SKM-1 (cell line): ENCODE measurements at regions not wholly inside any gene's neighbourhood (a gene's known extent, or its start where the extent isn't known, plus 50 kb on each side); places are given as distances from the start of the nearest gene placed in this dataset.
"Not testable (repeated sequence)": the region's sequence is repeated elsewhere in the genome, so short reads cannot be mapped to it uniquely, and the experiment has no call there.

Experiments used
- DNase-seq: peaks from one replicate; lab custom pipeline; 2025; ENCODE audit not compliant: unreplicated experiment; lab: John Stamatoyannopoulos, UW

- no peak for DNase-seq
These were observed 1452.6 kb upstream of the ACVR2A start for GRCh38 chr2:146392186-146392585.

GRCh38 chr2:146388757-146389156 is 1456.1 kb upstream of the ACVR2A start:
- DNase-seq, result no peak

GRCh38 chr2:146386096-146386495 is 1458.7 kb upstream of the ACVR2A start:
- no peak for DNase-seq

- no peak for DNase-seq
These were observed 1459.8 kb upstream of the ACVR2A start for GRCh38 chr2:146385031-146385430.

GRCh38 chr2:146376511-146377064 is 1468.2 kb upstream of the ACVR2A start:
- no peak for DNase-seq

GRCh38 chr2:146374505-146374904 is 1470.3 kb upstream of the ACVR2A start:
- no peak for DNase-seq

- DNase-seq, result not testable (repeated sequence)
These were observed 1473.5 kb upstream of the ACVR2A start for GRCh38 chr2:146371364-146371763.

- DNase-seq, result no peak
These were observed 1474.0 kb upstream of the ACVR2A start for GRCh38 chr2:146370826-146371225.

- no peak for DNase-seq
These were observed 1478.6 kb upstream of the ACVR2A start for GRCh38 chr2:146366276-146366675.

GRCh38 chr2:146365041-146365440 is 1479.8 kb upstream of the ACVR2A start:
- DNase-seq, result no peak

- no peak for DNase-seq
These were observed 1481.1 kb upstream of the ACVR2A start for GRCh38 chr2:146363731-146364130.

GRCh38 chr2:146351689-146352088 is 1493.1 kb upstream of the ACVR2A start:
- no peak for DNase-seq

- DNase-seq, result no peak
These were observed 1495.5 kb upstream of the ACVR2A start for GRCh38 chr2:146349334-146349733.

- no peak for DNase-seq
These were observed 1519.9 kb upstream of the ACVR2A start for GRCh38 chr2:146324951-146325350.

- no peak for DNase-seq
These were observed 1521.3 kb upstream of the ACVR2A start for GRCh38 chr2:146323564-146323963.

- no peak for DNase-seq
These were observed 1523.7 kb upstream of the ACVR2A start for GRCh38 chr2:146321175-146321574.

- DNase-seq, result no peak
These were observed 1526.9 kb upstream of the ACVR2A start for GRCh38 chr2:146317959-146318358.

GRCh38 chr2:146312899-146313298 is 1531.9 kb upstream of the ACVR2A start:
- no peak for DNase-seq

GRCh38 chr2:146305164-146305563 is 1539.7 kb upstream of the ACVR2A start:
- no peak for DNase-seq

- no peak for DNase-seq
These were observed 1543.5 kb upstream of the ACVR2A start for GRCh38 chr2:146301287-146301686.

- no peak for DNase-seq
These were observed 1549.7 kb upstream of the ACVR2A start for GRCh38 chr2:146295080-146295670.

GRCh38 chr2:146287281-146287680 is 1557.5 kb upstream of the ACVR2A start:
- DNase-seq, result no peak

GRCh38 chr2:146278881-146279280 is 1565.9 kb upstream of the ACVR2A start:
- DNase-seq, result no peak
